IMR-90 (cell line): ENCODE measurements at regions not wholly inside any gene's neighbourhood (a gene's known extent, or its start where the extent isn't known, plus 50 kb on each side); places are given as distances from the start of the nearest gene placed in this dataset.
A peak's percentile ranks its signal among the peaks of the same experiment; 100 is the strongest.

Source experiments
- ATAC-seq: fragments of 200-7000 bp; cut with Tn5 transposase; 2 replicates; pipeline ENCODE4 v1.9.1; 2020; ENCODE audit warnings: low read depth, mild to moderate bottlenecking, moderate library complexity
- BruUV-seq: library from RNA; stranded (reverse); fragments of 400-500 nt; replicated peaks from 2 replicates; lab custom pipeline; 2021; lab: Mats Ljungman, UMichigan
- CTCF ChIA-PET: fragments of 300-600 bp; formaldehyde crosslinking; extraction: SDS; loops from one replicate; lab custom pipeline; 2021; ENCODE audit warnings: antibody characterized with exemption; lab: Yijun Ruan, JAX
- POLR2A ChIA-PET: fragments of 300-600 bp; sonication (Branson Sonifier 250); formaldehyde crosslinking; loops from one replicate; lab custom pipeline; 2022; ENCODE audit warnings: antibody characterized with exemption; ENCODE audit not compliant: unreplicated experiment; lab: Charles Lee
- DNase-seq: peaks from one replicate; pipeline ENCODE4 v3.0.0; 2013
- H2AFZ ChIP-seq: replicated peaks from 2 replicates; pipeline ENCODE3; 2013; ENCODE audit warnings: low read length, mild to moderate bottlenecking; ENCODE audit not compliant: poor library complexity
- H2AK5ac ChIP-seq: 2 replicates; pipeline ENCODE4 v1.6.1; 2013; ENCODE audit warnings: low read depth, low read length, inconsistent platforms
- H2AK9ac ChIP-seq: replicated peaks from 2 replicates; pipeline ENCODE3; 2013; ENCODE audit warnings: mild to moderate bottlenecking, low read depth, low read length, moderate library complexity; ENCODE audit not compliant: poor library complexity
- H2BK120ac ChIP-seq: 2 replicates; pipeline ENCODE4 v1.6.1; 2013; ENCODE audit warnings: low read depth, low read length, inconsistent platforms
- H2BK15ac ChIP-seq: 3 replicates; pipeline ENCODE4 v1.6.1; 2013; ENCODE audit warnings: low read depth, low read length, inconsistent platforms
- H2BK20ac ChIP-seq: 2 replicates; pipeline ENCODE4 v1.6.1; 2013; ENCODE audit warnings: low read depth, mild to moderate bottlenecking, inconsistent platforms, low read length, moderate library complexity
- H2BK5ac ChIP-seq: 2 replicates; pipeline ENCODE4 v1.6.1; 2013; ENCODE audit warnings: mild to moderate bottlenecking, low read depth, low read length, inconsistent platforms; ENCODE audit not compliant: poor library complexity, severe bottlenecking
- H3K14ac ChIP-seq: replicated peaks from 2 replicates; pipeline ENCODE4 v1.6.1; 2013; ENCODE audit warnings: low read depth, low read length, inconsistent platforms
- H3K18ac ChIP-seq: 2 replicates; pipeline ENCODE4 v1.6.1; 2013; ENCODE audit warnings: low read depth, low read length, control low read depth
- H3K23ac ChIP-seq: 2 replicates; pipeline ENCODE4 v1.6.1; 2013; ENCODE audit warnings: low read depth, low read length, inconsistent platforms
- H3K27ac ChIP-seq: 2 replicates; pipeline ENCODE4 v1.5.1; 2013; ENCODE audit warnings: mild to moderate bottlenecking, control low read depth, low read length; ENCODE audit not compliant: insufficient read depth
- H3K27me3 ChIP-seq: 2 replicates; pipeline ENCODE4 v1.6.1; 2013; ENCODE audit warnings: low read length; ENCODE audit not compliant: control insufficient read depth, insufficient read depth
- H3K36me3 ChIP-seq: 2 replicates; pipeline ENCODE4 v1.6.1; 2013; ENCODE audit warnings: low read length, mixed read lengths; ENCODE audit not compliant: control insufficient read depth, insufficient read depth
- H3K4ac ChIP-seq: 2 replicates; pipeline ENCODE4 v1.6.1; 2013; ENCODE audit warnings: low read depth, low read length, inconsistent platforms
- H3K4me1 ChIP-seq: 2 replicates; pipeline ENCODE4 v1.6.1; 2013; ENCODE audit warnings: low read length, mixed read lengths; ENCODE audit not compliant: control insufficient read depth, insufficient read depth
- H3K4me2 ChIP-seq: 2 replicates; pipeline ENCODE4 v1.6.1; 2013; ENCODE audit warnings: low read depth, mild to moderate bottlenecking, control low read depth, low read length, moderate library complexity
- H3K4me3 ChIP-seq: 2 replicates; pipeline ENCODE4 v1.5.1; 2013; ENCODE audit warnings: low read depth, mild to moderate bottlenecking, control low read depth, low read length, moderate library complexity; ENCODE audit not compliant: insufficient read depth
- H3K56ac ChIP-seq: 2 replicates; pipeline ENCODE4 v1.6.1; 2013; ENCODE audit warnings: low read length, inconsistent platforms; ENCODE audit not compliant: insufficient read depth; ENCODE audit errors: extremely low read depth
- H3K79me1 ChIP-seq, 2 experiments: 2 replicates each; pipeline ENCODE4 v1.6.1; 2013; ENCODE audit warnings: low read length in 2 of 2, inconsistent platforms in 1 of 2, low read depth in 1 of 2
- H3K9ac ChIP-seq: 2 replicates; pipeline ENCODE4 v1.6.1; 2013; ENCODE audit warnings: low read depth, low read length, control low read depth
- H3K9me1 ChIP-seq: 2 replicates; pipeline ENCODE4 v1.6.1; 2013; ENCODE audit warnings: low read length, inconsistent platforms; ENCODE audit not compliant: insufficient read depth
- H3K9me3 ChIP-seq: 2 replicates; pipeline ENCODE4 v1.6.1; 2013; ENCODE audit warnings: low read length; ENCODE audit not compliant: control insufficient read depth, insufficient read depth
- H4K20me1 ChIP-seq: 2 replicates; pipeline ENCODE4 v1.6.1; 2013; ENCODE audit warnings: low read length, inconsistent platforms; ENCODE audit not compliant: insufficient read depth
- H4K5ac ChIP-seq: 2 replicates; pipeline ENCODE4 v1.6.1; 2013; ENCODE audit warnings: mild to moderate bottlenecking, low read depth, low read length, control low read depth
- H4K8ac ChIP-seq, 2 experiments: 2 replicates each; pipeline ENCODE4 v1.6.1; 2013; ENCODE audit warnings: low read depth in 2 of 2, low read length in 2 of 2, control low read depth in 1 of 2, inconsistent platforms in 1 of 2
- H4K91ac ChIP-seq: 2 replicates; pipeline ENCODE4 v1.6.1; 2013; ENCODE audit warnings: low read depth, low read length, inconsistent platforms; ENCODE audit not compliant: insufficient read depth
- BHLHE40 ChIP-seq: fragments of 150-350 bp; IDR thresholded peaks from 2 replicates; pipeline ENCODE4 v1.6.1; 2016; ENCODE audit warnings: mild to moderate bottlenecking, low read depth, low read length
- FOS ChIP-seq: fragments of 150-350 bp; IDR thresholded peaks from 2 replicates; pipeline ENCODE4 v1.6.1; 2016; ENCODE audit warnings: low read depth, low read length
- MAFK ChIP-seq: IDR thresholded peaks from 2 replicates; pipeline ENCODE4 v1.6.1; 2012; ENCODE audit warnings: low read depth, low read length, improper control_type of control experiment
- MAZ ChIP-seq: IDR thresholded peaks from 2 replicates; pipeline ENCODE4 v1.6.1; 2012; ENCODE audit warnings: low read depth, mild to moderate bottlenecking, low read length, improper control_type of control experiment, moderate library complexity, borderline replicate concordance
- MXI1 ChIP-seq: IDR thresholded peaks from 2 replicates; pipeline ENCODE4 v1.6.1; 2012; ENCODE audit warnings: low read depth, mild to moderate bottlenecking, low read length, moderate library complexity, borderline replicate concordance
- NFE2L2 ChIP-seq: fragments of 150-350 bp; IDR thresholded peaks from 2 replicates; pipeline ENCODE4 v1.6.1; 2016; ENCODE audit warnings: low read depth, mild to moderate bottlenecking, low read length
- POLR2A ChIP-seq: IDR thresholded peaks from 2 replicates; pipeline ENCODE4 v1.6.1; 2012; ENCODE audit warnings: mild to moderate bottlenecking, low read depth, low read length
- RAD21 ChIP-seq: IDR thresholded peaks from 2 replicates; pipeline ENCODE4 v1.6.1; 2012; ENCODE audit warnings: low read length, improper control_type of control experiment
- RCOR1 ChIP-seq: IDR thresholded peaks from 2 replicates; pipeline ENCODE4 v1.6.1; 2012; ENCODE audit warnings: mild to moderate bottlenecking, low read length, improper control_type of control experiment; ENCODE audit not compliant: insufficient replicate concordance
- SMC3 ChIP-seq: fragments of 150-350 bp; IDR thresholded peaks from 2 replicates; pipeline ENCODE4 v1.6.1; 2016; ENCODE audit warnings: low read depth, mild to moderate bottlenecking, antibody characterized with exemption, low read length, moderate library complexity
- WGBS, 2 experiments: methylation state at CpG; one replicate each; pipeline versions ENCODE4 v1.1.5 to v1.1.7; 2013; ENCODE audit warnings: missing lambda C conversion rate in 2 of 2; ENCODE audit not compliant: insufficient read length in 1 of 2; ENCODE audit errors: extremely low coverage in 2 of 2; 5-methylcytosine and 5-hydroxymethylcytosine counted together
- dilution Hi-C: fragments of 300-500 bp; cut with HindIII; formaldehyde crosslinking; loops from one replicate; pipeline ENCODE4 v1.14.3; 2018; ENCODE audit warnings: low sequenced_read_pairs; ENCODE audit not compliant: unreplicated experiment
- in situ Hi-C: fragments of 300-500 bp; cut with MboI; formaldehyde crosslinking; loops from 3 replicates; pipeline ENCODE4 v1.14.3; 2019; ENCODE audit warnings: low sequenced_read_pairs, inconsistent platforms, mixed read lengths
- intact Hi-C: fragments of 100-400 bp; cut with micrococcal nuclease; formaldehyde crosslinking; loops from 2 replicates; pipeline ENCODE4 v1.10.0; 2022
- TF ChIP-seq, protein P1 (sequence below): fragments of 150-350 bp; IDR thresholded peaks from 2 replicates; pipeline ENCODE4 v1.6.1; 2016; ENCODE audit warnings: low read depth, mild to moderate bottlenecking, low read length, moderate library complexity, borderline replicate concordance
- TF ChIP-seq, protein P2 (sequence below): conservative IDR thresholded peaks from 2 replicates; pipeline ENCODE4 v1.5.1; 2012; ENCODE audit warnings: mild to moderate bottlenecking, low read depth, low read length, improper control_type of control experiment
- TF ChIP-seq, protein P3 (sequence below): fragments of 150-350 bp; IDR thresholded peaks from 2 replicates; pipeline ENCODE4 v1.6.1; 2017; ENCODE audit warnings: mild to moderate bottlenecking, antibody characterized with exemption, low read length, low read depth

DNA sequence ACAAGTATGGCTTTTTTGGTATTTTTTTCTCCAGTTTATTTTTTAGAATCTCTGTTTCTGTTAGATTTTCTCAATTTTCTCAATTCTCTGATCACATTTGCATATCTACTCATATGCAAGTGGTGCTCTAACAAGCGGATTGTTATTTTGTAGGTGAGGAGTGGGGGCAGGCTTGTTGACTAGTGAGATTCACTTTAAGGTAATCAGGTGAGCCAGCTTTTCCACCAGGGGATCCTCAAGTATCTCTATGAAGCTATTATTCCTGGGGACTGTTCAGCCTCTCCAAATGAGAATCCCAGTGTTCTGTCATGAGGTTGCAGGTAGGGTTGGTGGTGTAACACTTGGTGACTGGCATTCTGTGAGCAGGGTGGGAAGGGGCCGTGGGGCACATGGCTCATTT, 274.3 kb upstream of the FERMT1 start (continued):
- TF ChIP-seq, protein P1, sequence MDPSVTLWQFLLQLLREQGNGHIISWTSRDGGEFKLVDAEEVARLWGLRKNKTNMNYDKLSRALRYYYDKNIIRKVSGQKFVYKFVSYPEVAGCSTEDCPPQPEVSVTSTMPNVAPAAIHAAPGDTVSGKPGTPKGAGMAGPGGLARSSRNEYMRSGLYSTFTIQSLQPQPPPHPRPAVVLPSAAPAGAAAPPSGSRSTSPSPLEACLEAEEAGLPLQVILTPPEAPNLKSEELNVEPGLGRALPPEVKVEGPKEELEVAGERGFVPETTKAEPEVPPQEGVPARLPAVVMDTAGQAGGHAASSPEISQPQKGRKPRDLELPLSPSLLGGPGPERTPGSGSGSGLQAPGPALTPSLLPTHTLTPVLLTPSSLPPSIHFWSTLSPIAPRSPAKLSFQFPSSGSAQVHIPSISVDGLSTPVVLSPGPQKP, result no peak

DNA sequence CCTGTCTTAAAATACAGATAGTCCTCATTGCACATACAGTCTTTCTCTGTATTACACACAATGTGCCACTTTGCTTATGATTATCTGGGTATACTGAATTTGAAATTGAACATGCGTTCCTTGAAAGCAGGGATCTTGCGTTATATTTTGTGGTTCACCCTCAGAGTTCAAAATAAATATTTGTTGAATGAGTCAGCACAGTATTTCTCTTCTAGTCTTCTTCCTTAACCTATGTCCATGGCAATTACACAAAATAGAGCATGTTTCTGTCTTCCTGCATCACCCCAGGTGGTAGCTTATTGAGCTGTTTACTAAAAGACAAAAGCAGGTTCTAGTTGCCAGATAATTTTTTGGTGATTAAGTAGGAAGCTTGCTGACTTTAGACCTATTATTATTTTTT, 272.9 kb upstream of the FERMT1 start:
- Histone ChIP-seq H2AFZ (no peak overlapping the region), H3K27ac (no peak overlapping the region), H3K79me1 (no peaks in the 10 kb centered on the region), H3K14ac (no peak overlapping the region), H4K20me1 (no peaks in the 10 kb centered on the region), H2AK9ac (no peak overlapping the region), H3K4me2 (no peak overlapping the region), H4K8ac (no peak overlapping the region), H3K4me3 (no peak overlapping the region), H3K4me1 (no peaks in the 10 kb centered on the region), H3K27me3 (0 out of 2 replicates have a peak, but pooled peaks cover 2% of the 10 kb centered on the region), H3K23ac (no peak overlapping the region), H2BK5ac (no peak overlapping the region), H3K56ac (no peak overlapping the region), H2BK20ac (no peak overlapping the region), H3K9ac (no peak overlapping the region), H4K5ac (no peak overlapping the region), H3K9me3 (no peaks in the 10 kb centered on the region), H3K9me1 (no peaks in the 10 kb centered on the region), H2BK120ac (no peak overlapping the region), H2BK15ac (no peak overlapping the region), H3K4ac (no peak overlapping the region), H3K36me3 (no peaks in the 10 kb centered on the region), H2AK5ac (no peak overlapping the region), H4K91ac (no peak overlapping the region), H3K18ac (no peak overlapping the region)
- no CpG with 5 or more reads among the region's 2 CpGs for WGBS, 2 experiments
- dilution Hi-C loops, result no loop called here
- intact Hi-C loops, result no loop called here
- ChIA-PET POLR2A (no interaction called here), CTCF (interaction anchor here (2.5 kb wide), 1 partner anchor 14 kb away, joined by 10 read pairs; no protein-coding TSS in a partner anchor)
- DNase-seq (peak; percentile 3), ATAC-seq (no peak)
- in situ Hi-C loops, result no loop called here
- BruUV-seq, result no TSS peak
- TF ChIP-seq MAFK (no peak), MAZ (no peak), BHLHE40 (no peak), RCOR1 (no peak), SMC3 (no peak), POLR2A (no peak), RAD21 (no peak), NFE2L2 (no peak), FOS (no peak), MXI1 (no peak)
- TF ChIP-seq, protein P1, result no peak
- TF ChIP-seq, protein P2, sequence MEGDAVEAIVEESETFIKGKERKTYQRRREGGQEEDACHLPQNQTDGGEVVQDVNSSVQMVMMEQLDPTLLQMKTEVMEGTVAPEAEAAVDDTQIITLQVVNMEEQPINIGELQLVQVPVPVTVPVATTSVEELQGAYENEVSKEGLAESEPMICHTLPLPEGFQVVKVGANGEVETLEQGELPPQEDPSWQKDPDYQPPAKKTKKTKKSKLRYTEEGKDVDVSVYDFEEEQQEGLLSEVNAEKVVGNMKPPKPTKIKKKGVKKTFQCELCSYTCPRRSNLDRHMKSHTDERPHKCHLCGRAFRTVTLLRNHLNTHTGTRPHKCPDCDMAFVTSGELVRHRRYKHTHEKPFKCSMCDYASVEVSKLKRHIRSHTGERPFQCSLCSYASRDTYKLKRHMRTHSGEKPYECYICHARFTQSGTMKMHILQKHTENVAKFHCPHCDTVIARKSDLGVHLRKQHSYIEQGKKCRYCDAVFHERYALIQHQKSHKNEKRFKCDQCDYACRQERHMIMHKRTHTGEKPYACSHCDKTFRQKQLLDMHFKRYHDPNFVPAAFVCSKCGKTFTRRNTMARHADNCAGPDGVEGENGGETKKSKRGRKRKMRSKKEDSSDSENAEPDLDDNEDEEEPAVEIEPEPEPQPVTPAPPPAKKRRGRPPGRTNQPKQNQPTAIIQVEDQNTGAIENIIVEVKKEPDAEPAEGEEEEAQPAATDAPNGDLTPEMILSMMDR, result no peak
- TF ChIP-seq, protein P3, sequence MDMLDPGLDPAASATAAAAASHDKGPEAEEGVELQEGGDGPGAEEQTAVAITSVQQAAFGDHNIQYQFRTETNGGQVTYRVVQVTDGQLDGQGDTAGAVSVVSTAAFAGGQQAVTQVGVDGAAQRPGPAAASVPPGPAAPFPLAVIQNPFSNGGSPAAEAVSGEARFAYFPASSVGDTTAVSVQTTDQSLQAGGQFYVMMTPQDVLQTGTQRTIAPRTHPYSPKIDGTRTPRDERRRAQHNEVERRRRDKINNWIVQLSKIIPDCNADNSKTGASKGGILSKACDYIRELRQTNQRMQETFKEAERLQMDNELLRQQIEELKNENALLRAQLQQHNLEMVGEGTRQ, result no peak
